GM21528 (cell line): ENCODE measurements at regions not wholly inside any gene's neighbourhood (a gene's known extent, or its start where the extent isn't known, plus 50 kb on each side); places are given as distances from the start of the nearest gene placed in this dataset.
"Not testable (repeated sequence)": the region's sequence is repeated elsewhere in the genome, so short reads cannot be mapped to it uniquely, and the experiment has no call there.

Source experiments
- ATAC-seq: cut with Tn5 transposase; IDR thresholded peaks from one replicate; pipeline ENCODE4 v1.9.1; 2021; ENCODE audit warnings: mild to moderate bottlenecking, moderate library complexity; ENCODE audit not compliant: unreplicated experiment, low FRiP score

DNA sequence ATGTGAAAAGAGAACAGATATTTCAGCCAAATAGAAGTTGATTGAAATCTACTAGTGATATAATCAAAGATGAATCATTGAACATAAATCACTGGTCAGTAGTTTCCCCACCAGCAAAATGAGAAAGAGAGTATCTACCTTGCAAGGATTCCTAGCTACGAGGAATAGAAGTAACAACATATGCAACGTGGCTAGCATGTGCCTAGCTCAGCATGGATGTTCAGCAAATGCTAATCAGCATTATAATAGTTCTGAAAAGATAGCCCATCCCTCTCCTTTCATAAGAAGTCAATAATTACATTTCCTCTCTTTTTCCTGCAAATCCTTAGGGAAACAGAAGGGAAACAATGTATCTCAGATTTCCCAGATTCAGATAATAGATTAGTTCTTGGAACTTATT, 417.2 kb downstream of the SATB2 start:
- no peak for ATAC-seq

DNA sequence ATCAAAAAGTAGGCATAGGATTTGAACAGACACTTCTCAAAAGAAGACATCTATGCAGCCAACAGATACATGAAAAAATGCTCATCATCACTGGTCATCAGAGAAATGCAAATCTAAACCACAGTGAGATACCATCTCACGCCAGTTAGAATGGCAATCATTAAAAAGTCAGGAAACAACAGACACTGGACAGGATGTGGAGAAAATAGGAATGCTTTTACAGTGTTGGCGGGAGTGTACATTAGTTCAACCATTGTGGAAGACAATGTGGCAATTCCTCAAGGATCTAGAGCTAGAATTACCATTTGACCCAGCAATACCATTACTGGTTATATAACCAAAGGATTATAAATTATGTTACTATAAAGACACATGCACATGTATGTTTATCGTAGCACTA, 424.0 kb downstream of the SATB2 start:
- not testable (repeated sequence) for ATAC-seq

DNA sequence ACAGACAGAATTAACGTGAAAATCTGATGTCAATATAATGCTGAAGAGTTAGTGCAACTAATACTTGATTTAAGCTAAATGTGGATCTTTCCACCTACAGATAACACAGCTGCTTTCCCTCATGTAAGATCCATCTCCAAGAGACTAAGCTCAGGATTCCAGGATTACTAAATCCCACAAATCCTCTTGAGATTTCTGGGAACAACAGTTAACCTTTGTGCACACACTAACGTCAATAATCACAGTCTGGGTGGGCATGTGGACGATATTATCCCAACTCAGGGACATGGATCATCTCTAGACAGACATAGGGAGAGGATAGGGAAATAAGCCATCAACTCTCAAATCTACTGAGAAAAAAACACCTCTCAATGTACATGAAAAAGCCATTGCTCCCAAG, 432.6 kb downstream of the SATB2 start:
- ATAC-seq, result no peak

DNA sequence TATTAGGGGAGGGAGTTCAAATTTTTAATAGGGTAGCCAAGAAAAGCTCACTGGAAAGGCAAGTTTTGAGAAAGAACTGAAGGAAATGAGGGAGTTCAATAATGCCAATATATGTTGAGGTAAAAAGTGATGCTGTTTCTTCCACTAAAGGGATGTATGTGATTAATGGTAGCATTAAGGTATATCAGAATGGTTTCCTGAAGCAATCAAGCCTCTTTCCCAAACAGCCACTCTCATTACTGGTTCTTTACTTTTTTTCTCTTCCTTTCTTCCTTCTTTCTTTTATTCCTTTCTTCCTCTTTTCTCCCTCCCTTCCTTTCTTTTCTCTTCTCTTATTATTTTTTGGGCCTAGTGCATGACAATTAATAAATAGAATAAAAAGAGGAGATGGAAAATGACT, 433.5 kb downstream of the SATB2 start:
- ATAC-seq, result no peak

DNA sequence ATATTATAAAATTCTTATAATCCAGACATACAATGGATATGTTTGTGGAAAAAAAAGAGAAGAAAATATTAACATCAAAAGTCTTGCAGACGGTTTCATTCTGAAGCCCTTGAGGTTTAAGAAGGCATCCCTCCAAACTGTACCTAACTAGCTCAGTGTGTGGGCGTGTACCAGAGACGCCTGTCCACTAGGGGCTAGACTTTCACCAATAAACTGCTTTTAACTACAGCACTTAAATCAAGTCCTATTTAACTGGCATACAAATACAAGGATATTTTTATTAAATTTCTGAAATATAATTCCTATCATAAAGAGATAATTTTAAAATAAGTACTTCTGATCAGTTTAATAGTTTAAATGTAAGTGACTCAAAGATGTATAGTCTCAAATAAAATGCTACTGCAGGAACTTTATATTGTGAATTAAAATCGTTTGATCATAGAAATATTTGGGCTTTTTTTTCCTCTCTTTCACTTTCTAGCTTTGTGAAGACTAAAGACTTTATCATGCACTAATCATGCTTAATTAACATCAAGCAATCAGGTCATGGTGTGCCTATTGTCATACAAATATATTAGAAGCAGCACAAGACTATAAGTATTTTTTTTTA, 437.7 kb downstream of the SATB2 start:
- no peak for ATAC-seq

DNA sequence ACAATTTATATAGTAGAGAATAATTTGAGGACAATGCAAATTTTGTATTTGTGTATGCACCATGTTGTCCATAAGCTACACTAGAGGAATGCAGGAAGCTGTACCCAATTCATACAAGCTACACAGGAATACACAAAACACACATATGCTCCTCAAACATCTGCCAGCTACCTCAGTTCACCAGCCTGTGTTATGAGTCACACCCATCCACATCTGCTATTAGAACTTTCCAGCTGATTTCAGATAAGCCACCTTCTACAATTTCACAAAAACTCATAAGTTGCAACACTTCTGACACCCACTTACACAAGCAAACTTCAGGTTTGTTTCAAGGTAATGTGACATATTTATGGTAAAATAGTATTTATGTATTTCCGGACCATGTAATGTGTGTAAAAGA, 438.9 kb downstream of the SATB2 start:
- no peak for ATAC-seq

DNA sequence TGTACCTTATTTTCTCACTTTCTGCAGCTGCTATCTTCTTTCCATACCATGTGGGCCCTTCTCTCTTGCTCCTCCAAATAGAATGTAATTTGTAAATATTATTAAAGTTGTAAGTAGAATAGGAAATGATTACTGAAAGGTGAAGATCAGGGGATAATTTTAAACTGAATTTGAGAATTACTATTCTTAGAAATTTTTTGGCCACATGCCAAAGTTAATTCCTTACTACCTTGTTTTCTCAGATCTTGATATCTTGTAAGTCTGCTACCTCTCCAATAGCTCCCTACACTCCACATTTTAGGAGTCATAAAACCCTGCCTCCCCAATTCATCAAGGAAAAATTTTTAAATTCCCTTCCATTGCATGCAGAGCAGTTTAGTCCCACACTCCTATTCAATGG, 442.7 kb downstream of the SATB2 start:
- no peak for ATAC-seq

DNA sequence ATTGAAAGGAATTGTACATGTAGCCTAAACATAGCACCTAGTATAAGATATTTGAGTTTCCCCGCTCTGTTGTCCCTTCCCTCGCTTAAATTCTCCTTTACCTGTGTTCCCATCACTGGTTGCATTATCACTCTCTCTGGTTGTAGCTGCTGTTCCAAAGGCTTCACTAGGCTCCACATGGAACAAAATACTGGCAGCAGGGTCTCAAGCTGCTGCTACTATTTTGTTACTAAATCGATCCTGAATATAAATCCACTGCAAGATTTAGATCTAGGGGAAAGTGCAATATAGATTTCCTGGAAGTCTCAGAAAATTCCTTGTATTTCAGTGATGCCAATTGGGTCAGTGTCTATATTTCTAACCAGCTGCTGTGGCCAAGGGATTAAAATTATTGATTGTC, 443.5 kb downstream of the SATB2 start:
- no peak for ATAC-seq

DNA sequence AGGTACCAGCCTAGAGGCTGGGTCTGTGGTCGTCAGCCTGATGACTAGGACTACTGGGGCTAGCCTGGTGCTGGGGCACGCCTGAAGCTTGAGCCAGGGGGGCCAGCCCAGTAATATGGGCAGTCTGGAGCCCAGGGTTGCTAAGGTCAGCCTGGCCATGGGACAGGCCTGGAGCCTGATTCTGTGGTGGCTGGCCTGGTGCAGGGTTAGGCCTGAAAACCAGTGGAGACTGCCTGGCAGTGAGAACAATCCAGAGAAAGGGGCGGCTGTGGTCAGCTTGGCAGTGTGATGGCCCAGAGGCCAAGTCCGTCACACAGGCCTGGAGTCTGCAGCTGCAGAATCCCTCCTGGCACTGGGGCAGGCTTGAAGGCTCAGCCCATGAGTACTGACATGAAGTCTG, 445.8 kb downstream of the SATB2 start:
- ATAC-seq, result no peak

DNA sequence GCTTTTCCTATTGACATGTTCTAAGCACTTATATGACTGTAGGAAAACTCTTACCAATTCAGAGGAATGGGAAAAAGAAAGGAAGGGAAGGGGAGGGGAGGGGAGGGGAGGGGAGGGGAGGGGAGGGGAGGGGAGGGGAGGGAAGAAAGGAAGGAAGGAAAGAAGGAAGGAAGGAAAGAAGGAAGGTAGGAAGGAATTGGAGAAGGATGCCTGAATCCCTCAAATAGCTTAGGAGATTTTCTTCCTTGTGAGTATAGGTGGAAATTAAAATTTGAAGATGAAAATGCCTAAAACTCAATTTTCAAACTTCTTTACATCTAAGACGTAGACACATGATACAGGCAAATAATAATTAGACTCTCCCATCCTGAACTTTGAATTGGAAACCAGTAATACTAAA, 463.1 kb downstream of the SATB2 start:
- no peak for ATAC-seq

DNA sequence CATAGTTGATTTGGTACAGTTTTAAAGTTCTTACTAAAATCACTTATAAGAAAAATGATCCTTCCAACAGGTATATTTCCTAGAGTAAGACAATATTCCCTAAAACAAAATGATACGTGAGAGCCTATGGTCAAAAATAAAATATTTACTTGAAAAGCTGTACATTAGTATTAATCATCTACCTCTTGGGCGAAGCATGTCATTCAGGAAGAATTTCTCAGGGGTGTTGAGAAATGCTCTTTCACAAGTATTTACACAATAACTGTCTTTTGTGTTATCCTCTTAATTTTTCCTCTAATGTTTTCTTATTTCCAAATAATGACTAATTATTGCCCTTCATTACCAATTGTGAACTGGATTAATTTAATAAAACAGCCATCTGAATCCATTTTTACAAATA, 466.3 kb downstream of the SATB2 start:
- ATAC-seq, result no peak

DNA sequence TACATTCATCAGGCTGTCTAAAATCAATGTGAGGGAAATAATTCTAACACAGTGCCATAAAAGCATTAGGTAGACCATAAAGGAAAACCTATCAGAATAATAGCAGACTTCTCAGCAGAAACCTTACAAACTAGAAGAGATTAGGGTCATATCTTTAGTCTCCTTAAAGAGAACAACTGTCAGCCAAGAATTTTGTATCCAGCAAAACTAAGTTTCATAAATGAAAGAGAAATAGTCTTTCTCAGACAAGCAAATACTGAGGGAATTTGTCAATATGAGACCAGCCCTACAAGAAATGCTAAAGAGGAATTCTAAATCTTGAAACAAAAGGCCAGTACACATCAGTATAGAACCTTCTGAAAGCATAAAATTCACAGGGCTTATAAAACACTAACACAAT, 482.0 kb downstream of the SATB2 start:
- ATAC-seq, result no peak

DNA sequence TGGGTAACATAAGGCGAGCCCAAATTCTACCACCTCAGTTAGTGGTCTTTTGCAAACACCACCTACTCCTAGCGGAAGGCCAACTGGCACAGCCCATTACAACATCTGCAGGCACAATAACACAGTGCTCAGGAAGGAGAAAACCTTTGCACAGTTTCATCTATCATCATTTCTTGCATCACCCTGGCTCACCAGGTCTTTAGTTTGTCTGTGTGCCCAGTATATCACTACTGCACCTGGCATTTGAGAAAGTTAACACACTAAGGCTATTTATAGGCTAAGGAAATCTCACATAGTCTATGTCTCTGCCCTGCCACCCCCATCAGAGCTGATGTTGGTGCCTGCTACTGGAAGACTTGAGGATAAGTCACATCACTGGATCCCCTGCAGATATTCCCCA, 484.0 kb downstream of the SATB2 start:
- no peak for ATAC-seq

DNA sequence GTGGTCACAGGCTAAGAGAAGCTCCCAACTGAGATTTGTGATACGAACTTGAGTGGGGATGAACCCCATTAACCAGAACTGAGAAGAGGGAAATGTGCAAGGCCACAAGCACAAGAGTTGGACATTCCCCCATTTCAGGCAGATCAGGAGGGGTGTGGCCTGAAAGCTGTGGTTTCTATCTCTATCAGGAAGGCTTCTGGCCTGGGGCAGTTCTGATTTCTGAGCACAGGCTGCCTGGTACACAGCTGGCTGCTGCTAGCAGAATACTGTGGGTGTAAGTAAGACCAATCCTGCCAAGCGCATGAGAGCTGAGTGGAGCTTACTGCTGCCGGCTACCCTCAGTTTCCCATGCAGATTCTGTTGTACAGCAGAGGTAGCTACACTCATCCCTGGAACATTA, 484.6 kb downstream of the SATB2 start:
- no peak for ATAC-seq

DNA sequence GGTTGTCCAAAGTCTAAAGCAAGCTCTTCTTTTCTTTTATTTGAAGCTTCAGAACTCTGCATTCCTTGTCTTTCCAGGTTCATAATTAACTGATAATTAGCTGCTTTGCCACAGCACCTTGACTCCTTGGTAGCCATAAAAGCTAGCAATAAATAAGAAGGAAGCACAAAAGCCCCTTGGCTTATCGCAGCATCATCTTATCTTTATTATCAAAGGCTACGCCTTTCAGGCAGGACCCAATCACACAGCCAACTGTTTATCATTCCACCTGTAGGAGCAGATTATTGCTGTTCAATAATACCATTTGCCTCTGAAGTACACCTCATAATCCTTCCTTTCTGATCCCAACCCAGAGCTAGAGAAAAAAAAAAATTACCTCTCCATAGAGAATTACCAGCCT, 489.2 kb downstream of the SATB2 start:
- ATAC-seq, result no peak

DNA sequence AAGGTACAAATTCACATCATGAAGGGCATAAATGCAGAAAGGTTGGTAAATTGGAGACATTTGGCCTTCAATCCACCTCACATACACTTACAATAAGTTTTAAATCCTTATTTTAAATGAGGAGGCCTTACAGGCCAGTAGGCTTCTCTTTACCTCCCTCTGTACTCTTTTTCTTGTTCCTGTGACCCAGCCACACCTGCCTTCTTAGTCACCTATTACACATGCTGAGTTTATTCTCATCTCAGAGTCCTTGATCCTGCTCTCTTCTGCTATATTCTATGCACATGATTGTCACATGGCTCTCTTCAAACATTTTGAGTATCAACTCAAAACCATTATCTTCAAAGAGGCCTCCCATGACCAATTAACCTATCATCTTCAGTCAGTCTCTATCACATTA, 491.5 kb downstream of the SATB2 start:
- no peak for ATAC-seq

DNA sequence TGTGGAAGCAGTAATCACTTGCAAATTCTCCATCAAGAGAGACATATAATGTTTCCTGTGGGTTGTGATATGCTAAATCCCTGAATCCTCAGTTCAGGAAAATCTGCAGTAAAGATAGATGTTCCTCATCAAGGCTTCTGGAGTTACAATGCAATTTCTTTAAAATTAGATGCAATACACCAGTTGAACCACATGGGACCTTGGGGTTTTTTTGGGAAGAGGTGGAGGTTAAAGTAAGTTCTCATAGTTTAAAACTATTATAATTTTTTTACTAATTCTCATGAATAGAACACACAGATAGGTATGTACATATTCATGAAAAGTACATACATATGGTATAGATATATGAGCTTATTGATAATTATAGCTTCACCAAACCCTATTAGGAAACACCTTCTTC, 496.2 kb downstream of the SATB2 start:
- no peak for ATAC-seq

DNA sequence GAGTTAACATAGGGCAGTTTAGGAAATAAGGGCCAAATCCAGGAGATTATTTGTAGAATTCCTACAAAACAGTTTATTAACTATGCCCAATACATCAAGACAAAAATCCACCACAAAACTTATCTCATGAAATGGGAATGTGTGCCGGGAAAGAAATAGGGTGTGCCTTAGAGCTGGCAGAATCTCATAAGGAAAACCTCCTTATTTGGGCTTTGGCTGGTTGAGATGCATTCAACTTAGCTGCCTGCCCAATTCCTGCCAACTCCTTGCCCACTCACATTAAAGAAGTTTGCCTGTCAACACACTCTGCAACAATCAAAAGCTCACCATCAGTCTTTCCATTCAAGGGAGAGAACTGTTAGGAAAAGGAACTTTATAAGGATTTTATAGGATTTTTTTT, 500.6 kb downstream of the SATB2 start:
- no peak for ATAC-seq

DNA sequence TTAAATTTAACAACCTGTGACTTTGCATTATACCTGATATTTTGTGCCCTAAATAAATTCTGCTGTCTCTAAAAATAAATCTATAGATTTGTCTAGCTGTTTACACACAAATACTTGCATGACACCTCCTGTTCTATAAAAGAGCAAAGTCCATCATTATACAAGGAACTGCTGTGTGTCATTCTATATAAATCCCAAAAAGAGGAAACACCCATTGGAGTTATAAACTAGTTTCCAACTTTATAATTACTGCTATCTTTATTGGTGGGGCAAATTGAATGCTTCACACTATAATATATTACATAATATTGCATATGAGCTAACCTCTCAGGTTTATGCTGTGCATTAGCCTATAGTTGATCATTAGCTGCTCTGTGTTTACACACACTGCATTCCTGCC, 504.4 kb downstream of the SATB2 start:
- ATAC-seq, result no peak

DNA sequence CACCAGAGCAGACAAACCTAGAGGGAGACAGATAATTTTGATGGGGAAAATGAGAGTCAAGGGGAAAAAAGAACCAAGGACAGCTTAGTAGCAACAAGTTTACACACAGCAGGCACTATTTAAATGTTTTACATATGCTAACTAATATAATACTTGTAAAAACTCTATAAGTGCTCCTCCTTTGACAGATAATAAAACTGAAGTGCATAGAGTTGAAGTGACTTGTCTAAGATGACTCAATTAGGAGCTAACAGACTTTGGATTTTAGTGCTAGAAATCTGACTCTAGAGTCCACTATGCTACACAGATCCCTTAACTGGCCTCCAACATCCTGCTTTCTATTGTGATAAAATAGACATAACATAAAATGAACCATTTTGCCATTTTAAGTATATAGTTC, 506.9 kb downstream of the SATB2 start:
- no peak for ATAC-seq

DNA sequence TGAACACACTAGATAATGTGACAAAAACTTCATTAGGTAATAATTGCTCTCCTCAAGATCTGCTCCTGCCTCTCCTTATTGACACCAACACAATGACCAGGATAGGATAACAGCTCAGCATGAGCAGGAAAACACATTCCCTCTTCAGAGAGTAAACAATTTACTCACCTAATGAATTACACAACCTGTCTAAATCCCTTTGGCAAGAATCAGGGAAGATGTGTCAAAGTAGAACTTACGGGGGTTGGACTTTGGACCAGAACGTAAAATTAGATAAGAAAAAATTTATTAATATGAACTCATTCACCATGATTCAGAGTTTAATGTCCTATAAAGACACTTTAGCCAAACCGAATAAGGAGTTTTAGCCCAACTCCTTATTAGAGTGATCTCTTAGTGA, 512.2 kb downstream of the SATB2 start:
- ATAC-seq, result no peak

DNA sequence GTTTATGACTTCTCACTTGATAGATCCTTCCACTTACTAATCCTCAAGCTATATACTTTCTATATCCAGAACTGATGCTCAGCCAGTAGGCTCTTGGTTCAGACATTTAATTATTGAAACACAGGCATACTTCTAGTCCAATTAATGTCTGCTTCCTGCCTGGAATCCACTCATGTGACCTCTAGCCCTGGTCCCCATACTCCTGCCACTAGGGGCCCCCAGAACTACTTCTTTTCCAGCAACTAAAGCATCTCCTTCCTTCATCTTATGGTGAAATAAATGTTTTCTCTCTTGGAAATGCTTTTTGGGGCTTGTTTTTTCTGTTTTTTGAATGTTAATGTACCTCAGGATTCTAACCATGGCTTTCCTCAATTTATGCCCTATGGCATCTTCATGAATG, 527.6 kb downstream of the SATB2 start:
- no peak for ATAC-seq

DNA sequence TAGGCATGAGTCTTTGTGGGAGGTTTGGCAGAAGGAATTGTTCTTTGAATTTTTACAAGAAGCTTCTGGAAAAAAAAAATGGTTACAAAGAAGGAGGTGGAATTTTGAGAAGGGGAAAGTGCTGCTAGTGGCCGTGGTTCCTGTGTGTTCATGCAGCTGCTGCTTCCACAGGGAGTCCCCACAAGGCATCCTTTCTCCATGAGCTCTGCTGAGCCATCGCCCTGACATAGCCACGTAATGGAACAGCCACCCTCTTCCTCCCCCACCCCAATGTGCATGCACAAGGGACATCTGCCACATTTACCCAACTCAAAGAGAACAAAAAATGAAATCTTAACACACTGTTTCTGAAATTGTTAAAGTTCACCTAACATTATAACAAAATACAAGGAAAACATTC, 529.7 kb downstream of the SATB2 start:
- ATAC-seq, result no peak
